NCI-H460 (cell line): ENCODE measurements at regions not wholly inside any gene's neighbourhood (a gene's known extent, or its start where the extent isn't known, plus 50 kb on each side); places are given as distances from the start of the nearest gene placed in this dataset.
"Not testable (repeated sequence)": the region's sequence is repeated elsewhere in the genome, so short reads cannot be mapped to it uniquely, and the experiment has no call there.

ENCODE experiments used
- DNase-seq: peaks from one replicate; pipeline ENCODE4 v3.0.0-alpha.2; 2016; ENCODE audit warnings: low read depth; ENCODE audit errors: extremely low read depth

DNA sequence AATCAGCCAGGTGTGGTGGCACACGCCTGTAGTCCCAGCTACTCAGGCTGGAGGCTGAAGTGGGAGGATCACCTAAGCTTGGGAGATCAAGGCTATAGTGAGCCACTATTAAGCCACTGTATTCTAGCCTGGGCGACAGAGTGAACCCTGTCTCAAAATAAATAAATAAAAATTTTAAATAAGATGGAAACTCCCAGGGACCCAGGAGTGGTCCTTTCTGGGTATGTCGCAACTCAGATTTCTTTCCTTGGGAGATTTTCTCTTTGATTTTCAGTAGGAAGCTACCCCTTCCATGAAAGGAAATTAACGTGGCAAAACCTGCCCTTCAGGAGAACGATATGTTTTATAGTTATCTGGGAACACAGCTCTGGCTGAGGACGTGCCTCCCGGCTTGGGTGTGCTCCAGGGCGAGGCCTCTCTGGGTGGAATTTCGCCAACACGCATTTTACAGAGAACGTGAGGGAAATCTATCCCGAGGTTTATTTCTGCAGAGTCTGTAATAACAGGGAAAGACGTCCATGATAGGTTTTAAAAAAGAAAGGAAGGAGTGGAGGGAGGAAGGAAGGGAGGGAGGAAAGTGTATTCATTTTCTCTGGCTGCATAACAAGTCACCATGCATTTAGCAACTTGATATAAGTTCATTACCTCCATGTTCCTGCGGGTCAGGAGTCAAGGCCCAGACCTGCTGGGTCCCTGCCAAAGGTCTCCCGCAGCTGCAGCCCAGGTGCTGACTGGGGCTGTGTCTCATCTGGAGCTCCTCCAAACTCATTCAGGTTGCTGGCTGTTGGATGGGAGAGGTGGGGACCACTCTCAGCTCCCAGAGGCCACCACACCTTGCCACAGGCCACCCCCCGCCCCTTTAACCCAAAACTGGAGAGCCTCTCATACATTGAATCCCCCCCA lies 80.6 kb upstream of the GSC start:
- no peak for DNase-seq

DNA sequence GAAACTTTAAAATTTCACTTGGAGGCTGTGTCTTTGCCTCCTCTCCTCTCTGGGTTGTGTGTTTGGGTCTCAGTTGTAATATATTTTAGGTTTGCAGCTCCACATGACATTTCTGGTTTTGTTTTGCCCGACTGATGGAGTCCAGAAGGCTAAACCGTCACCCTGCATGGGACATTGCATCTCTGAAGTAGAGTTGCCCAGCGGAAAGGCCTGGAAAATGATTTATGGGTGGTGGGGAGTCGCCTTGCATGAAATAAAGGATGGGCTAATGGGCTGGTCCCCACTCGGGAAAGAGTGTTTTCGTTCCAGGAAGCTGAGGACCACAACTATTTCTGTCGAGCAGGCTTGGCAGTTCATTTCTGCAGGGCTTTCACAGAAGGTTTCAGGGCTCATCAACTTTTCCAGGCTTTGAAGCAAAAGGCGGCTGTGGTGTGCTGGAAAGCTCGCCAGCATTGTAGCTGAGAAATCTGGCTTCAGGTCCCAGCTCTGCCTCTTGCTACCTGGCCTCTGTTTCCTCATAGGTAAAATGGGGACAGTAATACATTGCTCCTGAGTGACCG lies 74.8 kb upstream of the GSC start:
- DNase-seq: no peak

DNA sequence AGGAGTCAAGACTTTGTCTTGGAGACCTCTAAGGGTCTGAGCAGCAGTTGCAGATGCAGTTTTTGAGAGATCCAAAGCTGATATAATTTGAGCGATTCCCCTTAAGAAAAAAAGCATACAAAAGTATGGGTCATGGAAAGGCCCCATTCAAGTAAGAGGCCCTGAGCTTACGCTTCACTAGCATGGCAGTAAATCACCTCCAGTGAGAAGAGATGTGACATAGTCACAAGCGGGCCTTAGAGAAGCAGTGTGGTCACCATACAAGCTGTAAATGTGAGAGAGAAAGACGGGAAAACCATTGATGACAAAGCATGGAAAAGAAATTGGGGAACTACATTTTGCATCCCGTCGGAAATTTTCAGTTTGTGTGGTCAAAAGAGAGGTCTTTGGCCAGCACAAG lies 70.6 kb upstream of the GSC start:
- no peak for DNase-seq

DNA sequence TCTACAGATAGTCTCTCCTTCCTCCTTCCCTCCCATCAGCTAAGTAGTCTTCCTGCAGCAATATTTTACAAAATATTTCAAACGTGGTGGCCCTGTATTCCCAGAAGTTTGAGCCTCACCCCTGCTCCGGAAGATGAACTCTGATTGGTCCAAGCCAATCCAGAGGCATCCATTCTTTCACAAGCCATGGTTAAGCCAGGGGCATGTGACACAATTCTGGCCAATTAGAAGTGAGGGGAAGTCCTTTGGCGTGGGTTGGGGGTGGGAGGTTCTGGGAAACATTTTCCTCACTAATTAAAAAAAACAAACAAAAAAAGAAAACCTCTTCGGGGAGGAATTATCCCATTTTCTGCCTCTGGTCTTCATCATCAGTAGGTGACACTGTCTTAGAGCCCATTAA lies 69.4 kb upstream of the GSC start:
- no peak for DNase-seq

DNA sequence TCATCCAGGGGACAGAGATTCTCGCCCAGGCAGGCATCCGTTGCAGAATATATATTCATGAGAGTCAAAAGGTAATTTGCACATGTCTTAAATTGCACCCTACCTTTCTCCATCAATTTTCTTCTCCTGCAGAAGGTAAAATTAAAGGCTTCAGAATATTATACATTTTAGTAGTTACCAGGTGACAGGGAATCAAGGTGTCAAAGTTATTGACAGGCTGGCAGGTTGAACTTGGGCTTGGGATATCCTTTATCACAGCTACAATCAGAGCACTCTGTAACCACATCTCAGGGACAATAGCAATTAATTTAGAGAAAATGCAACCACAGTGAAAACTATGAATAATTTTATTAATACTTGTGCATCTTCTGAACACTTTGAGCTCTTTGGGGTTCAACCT lies 66.9 kb upstream of the GSC start:
- no peak for DNase-seq

DNA sequence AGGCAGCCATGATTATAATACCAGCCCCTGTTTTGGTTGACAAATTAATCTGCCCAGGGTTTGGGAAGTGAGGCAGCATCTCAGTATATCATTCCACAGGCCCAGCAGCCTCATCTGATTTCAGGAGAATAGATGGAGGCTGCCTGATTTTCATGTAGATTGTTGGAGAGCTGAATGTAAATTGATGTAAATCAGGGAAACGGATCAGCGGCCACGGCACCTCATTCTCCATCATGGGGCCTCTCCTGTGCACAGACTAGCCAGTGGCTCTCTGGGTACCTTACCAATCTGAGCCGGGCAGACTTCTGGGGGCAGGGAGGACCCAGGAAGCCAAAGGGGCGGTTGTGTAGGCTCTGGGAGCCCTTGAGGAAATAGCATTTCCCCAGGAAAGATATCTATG lies 63.7 kb upstream of the GSC start:
- DNase-seq: no peak

DNA sequence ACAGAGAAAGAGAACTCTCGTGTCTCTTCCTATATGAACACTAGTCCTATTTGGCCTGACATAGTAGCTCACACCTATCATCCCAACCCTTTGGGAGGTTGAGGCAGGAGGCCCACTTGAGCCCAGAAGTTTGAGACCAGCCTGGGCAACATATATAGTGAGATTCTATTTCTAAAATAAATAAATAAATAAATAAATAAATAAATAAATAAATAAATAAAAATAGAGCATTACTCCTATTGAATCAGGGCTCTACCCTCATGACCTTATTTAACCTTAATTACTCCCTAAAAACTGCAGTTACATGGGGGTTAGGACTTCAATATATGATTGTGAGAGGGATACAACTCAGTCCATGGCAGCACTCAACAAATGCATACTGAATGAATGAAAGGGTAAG lies 61.2 kb upstream of the GSC start:
- DNase-seq: no peak

DNA sequence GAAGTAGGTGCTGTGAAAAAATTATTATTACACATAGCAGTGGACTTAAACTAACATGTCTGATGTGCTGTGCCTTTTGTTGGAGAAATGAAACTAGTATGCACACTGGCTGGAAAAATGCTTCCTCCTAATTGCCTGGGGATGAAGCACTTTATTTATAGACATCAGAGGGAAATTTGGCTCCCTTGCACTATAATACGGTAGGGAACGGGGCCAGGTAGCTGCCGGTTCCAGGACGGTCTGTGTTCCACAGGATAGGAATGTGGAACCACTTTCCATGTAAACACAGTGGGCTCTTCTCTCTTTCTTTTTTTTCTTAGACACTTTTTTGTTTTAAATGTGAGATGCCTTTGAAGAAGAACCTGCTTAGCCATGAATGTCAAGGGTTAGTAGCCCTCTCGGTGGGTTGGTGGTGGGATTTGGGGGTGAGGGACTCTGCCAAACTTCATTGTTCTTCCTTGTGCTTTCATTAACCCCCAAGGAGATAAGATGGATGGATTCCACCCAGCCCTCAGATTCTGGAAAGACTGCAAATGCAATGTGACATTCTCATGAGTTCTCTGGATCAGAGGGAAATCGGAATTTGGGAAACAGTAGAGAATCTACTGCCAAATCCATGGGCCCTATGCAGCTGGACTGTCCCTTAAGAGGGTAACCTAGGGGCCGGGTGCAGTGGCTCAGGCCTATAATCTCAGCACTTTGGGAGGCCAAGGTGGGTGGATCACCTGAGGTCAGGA lies 58.0 kb upstream of the GSC start:
- no peak for DNase-seq

DNA sequence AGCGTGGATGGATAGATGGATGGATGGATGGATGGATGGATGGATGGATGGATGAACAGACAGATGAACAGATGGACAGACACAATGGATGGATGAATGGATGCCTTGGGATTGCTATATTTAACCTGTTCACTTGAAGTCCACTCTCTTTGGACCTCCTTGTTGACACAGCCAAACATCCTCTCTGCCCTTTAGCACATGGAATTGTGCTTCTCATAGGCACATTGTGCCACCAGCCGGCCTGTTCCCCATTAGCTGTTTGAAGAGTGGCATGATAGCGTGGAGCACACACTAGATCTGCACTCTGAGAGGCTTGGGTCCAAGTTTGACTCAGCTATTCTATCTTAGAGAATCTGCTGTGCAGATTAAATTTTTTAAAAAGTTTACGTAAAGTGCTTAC lies 56.9 kb upstream of the GSC start:
- no peak for DNase-seq

DNA sequence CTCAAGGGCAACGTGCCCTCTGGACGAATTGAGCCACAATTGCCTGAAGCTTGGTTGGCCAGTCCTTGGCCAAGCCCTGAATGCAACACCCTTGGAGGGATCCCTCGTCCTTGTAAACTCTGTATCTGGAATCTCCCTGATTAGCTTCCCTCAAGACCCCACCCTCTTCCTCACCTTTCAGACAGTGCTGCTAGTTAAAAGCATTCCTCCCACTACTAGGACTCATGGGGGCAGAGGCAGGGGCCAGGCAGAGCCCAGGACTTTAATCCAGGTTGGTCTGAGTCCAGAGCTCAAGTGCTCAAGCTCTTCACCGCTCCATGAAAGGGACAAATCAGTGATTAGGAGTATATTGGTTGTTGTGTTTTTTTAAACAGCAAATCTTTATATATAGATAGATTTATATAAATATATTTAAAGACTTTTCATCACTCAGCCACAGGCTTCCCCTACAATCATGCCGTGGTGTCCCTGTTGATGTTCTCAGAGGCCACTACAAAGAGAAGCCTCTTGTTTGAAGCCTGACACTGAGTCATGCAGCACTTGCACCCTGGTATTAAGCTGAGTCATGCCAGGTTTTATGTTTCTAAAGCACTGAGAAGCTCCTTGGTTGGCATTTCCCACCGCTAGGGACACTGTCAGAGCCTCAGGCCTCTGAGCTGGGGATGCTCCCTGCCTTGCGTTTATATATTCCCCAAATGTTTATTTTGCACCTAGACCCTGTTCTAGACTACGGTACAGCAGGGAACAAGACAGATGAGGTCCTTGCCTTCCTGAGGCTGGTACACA lies 53.8 kb upstream of the GSC start:
- peak; percentile 90 for DNase-seq

DNA sequence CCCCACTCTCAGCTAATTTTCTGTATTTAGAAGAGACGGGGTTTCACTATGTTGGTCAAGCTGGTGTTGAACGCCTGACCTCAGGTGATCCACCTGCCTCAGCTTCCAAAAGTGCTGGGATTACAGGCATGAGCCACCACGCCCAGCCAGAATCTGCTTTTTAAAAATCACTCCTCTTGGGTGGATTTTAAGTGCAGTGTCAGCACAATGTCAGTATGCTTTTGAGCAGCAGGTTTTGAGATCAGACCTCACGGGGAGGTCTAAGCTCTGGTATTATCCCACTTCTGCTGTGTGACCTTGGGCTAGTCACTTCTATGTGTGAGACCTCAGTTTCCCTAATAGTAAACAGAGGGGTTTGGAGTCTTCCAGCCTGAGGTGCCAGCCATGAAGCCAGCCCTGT lies 51.8 kb upstream of the GSC start:
- DNase-seq: no peak

DNA sequence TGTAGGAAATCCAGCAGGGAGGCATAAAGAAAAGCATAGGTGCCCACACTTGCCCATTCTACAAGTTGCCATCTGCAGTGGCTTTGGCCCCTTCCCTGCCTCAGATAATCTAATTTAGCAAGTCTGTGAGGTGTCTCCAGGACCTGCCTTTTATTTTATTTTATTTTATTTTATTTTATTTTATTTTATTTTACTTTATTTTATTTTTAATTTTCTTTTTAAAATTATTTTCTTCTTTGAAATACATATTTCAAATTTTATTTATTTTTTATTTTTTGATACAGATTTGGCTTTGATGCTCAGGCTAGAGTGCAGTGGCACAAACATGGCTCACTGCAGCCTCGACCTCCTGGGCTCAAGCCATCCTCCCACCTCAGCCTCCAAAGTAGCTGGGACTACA lies 51.0 kb upstream of the GSC start:
- not testable (repeated sequence) for DNase-seq
